ENCODE measurements at regions not wholly inside any gene's neighbourhood (a gene's known extent, or its start where the extent isn't known, plus 50 kb on each side); places are given as distances from the start of the nearest gene placed in this dataset.

DNA sequence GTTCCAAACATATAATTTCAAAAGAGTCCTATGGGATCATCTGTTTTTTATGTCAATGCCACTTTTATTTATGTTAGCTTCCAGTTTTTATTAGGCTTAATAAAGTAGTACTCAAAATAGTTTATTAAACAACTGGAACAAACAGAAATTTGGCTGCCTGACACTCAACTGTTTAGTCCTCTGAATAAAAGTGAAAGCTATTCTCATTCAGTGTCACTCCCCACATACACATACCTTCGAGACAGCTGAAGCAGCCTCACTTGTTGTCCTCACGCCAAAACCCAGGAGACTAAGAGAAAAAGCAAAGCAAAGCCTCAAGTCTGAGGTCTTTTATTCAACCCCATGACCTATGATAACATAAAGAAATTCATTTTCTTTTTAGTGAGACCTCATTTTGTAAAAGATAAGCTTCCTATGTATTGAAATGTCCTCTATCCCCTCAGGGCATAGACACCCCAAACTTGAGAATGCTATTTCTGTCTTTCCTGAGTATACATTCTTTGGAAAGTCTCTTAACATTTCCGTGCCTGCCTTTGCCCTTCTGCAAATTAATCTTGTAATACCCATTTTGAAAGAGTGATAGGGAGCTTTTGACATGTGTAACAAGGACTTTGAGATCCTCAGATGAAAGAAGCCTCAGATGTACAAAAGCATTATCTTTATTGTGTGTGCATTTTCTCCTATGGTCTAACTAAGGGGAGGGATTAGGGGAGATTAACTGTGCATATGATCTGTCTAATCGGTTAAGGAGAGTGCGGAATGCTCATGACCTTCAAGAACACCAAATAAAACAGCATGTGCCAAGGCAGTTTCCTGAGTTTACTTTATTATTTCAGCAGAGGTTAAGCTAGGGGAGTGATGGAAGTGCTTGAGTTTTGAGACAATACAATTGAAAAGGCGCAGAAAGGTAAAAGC is 1523.7 kb upstream of the PIK3C3 start:
- DNase-seq (ENCODE audit: low read depth): no peak

DNA sequence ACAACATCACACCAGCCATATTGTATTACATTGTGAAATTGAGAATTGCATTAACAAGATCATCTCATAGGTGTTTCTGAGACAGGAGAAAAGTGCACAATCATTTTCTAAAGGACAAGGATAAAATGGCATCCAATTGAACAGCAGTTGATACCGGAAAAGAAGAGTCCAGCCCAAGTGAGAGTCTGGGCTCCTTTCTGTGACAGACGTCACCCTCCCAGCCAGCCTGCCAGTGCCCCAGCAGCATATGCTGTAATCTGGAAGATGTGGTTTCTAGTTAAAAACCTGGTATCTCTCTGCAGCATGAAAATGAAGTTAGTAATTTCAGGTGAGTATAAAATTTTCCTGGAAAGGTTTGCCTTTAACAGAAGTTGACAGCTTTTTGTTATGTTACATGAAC is 1531.7 kb upstream of the PIK3C3 start:
- no peak for DNase-seq (ENCODE audit: low read depth)

DNA sequence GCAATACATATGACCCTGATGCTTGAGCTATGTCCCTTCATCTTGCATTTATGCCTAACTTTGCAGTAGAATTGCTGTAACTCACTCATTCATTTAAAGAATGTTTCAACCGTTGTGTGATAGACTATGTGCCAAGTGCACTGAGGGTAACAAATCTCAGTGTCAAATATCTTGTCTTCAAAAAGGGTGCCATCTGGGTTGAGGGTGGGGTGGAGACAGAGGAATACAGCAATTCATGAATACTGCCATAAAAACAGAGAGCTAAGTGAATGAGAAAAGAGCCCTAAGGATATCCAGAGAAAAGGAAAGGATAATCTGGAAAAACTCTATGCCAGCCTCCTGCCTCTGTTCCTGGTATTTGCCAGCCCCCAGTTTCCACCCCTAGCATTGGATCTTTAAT is 1534.4 kb upstream of the PIK3C3 start:
- no peak for DNase-seq (ENCODE audit: low read depth)

DNA sequence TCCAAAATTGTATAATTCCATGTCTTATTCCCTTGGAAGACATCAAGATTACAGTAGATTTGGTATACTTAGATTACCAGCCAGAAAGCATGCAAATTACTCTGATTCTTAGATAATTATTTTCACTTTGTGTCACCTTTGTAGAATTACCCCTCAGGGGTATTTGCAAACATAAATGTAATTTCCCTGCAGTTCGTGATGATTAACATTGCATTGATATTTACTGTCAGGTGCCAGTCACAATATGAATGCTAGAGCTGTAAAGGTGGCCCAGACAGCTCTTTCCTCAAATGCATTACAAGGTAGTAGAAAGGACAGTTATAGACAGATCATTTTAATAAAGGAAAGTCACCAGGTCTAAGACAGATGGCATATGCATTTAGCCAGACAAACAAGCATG is 1537.5 kb upstream of the PIK3C3 start:
- DNase-seq (ENCODE audit: low read depth): no peak

DNA sequence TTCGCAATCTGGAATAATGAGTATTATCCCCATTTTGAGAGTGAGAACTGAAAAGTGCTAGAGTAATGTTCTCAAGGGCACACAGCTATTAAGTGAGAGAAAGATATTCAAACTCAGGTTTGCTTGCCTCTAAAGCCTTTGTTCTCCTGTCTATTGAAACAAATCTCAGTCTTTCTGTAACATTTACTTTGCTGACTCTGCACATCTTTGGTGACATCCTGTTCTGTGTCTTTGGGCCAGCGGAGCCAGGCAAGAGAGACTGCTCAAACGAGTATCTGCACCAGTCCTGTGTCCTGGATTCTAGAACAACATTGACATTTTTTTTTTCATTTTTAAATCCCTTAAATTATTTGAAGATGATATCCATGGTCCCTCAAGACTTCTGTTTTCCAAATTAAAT is 1539.2 kb upstream of the PIK3C3 start:
- no peak for DNase-seq (ENCODE audit: low read depth)

DNA sequence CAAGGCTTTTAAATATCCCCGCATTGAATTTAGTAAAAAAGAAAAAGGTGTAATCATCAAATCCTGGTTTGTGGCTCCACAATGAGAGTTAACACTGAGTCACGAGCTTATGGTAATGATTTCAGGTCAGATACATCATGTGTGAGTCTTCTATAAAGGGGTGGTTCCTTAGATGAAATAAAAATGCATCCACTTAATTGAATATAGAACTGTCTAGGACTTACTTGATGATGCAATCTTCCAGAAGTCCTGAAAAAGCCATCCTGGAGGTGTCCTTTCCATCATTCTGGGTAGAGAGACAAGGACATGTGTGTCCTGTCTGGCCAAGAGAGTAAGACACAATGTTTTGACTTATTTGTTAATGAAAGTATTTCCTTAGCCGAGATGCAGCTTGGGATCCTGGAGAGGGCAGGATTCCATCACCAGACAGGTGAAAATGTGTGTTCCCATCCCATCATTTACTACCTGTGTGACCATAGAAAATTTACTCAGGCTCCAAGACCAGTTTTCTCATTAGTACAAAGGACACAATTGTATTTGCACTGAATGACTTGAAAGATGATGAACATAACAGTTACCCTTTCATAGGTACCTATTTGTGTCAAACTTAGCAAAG is 1539.8 kb upstream of the PIK3C3 start:
- no peak for DNase-seq (ENCODE audit: low read depth)

DNA sequence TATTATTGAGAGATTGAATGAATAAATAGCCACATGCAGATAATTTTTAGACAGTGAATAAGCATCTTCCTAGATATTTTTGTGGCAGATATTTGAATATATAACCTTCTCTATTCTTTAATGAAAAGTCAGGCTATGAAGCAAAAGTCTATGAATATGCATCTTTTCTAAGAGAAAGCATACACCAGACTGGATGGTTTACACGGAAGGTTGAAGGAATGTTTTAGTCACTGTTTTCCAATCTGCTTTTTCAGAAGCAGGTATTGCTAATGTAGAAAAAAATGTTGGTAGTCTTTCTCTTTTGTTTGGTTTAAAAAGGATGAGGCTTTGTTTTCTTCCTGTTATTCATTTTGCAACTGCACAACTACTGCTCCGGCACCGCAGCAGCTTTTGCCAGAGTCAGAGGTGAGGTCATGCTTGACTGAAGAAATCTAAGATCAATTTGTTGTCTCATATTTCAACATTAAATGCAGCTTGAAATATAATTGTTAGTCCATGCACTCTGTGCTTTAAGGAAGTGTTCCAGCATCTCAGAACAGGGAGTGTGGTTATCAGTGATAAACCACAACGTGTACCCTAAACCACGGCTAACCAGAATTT is 1540.8 kb upstream of the PIK3C3 start:
- no peak for DNase-seq (ENCODE audit: low read depth)

DNA sequence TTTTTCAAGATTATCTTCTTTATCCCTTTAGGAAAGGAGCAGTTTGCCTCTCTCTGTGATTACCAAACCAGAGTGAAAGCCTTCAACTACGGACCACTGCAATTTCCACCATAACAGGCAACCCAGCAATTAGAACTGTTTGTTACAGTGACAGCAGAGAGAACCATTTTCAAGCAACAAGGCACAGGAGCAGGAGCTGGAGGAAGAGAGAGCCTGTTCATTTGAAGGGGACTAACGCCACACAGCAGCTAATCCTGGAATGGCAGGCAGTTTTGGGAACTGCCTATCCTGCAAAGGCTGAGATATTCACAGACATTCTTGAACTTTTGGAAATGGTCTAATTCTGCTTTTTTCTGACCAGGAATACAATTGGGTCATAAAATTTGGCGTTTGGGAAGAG is 1541.9 kb upstream of the PIK3C3 start:
- DNase-seq (ENCODE audit: low read depth): no peak

DNA sequence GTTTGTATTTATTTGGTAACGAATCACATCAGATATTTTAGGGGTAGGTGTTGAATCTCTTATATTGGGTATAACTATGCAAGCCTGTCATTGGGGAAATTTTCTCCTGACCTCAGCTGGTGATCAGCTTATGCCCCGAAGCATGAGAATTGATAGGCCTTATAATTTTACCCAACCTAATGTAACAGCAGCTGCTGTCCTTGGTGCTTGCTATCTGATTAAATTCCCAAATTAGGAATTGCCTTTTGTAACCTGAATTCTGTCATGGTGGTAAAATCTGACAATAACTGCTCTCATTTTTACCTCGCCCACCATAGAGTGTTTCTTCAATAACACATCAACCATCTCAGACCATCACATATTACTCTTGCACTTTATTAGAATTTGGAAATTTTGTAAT is 1542.6 kb upstream of the PIK3C3 start:
- no peak for DNase-seq (ENCODE audit: low read depth)

DNA sequence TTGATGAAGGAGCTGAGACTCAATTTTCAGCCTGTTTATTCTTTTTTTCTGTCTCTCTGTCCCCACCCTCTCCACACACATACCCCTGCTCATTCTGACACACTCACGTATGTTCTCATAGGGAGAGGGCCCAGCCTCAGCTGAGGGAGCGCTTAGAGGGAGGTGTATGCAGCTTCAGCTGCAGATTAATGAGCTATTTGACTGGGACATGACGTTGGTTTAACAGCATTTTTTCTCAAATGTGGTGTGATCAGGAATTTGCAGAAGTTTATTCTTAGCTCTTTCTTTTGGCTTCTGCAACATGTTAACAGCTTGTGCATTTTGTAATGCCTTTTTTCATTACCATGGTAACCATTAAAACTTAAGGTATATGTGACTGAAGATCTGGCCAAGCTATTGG is 1547.1 kb upstream of the PIK3C3 start:
- DNase-seq (ENCODE audit: low read depth): no peak

DNA sequence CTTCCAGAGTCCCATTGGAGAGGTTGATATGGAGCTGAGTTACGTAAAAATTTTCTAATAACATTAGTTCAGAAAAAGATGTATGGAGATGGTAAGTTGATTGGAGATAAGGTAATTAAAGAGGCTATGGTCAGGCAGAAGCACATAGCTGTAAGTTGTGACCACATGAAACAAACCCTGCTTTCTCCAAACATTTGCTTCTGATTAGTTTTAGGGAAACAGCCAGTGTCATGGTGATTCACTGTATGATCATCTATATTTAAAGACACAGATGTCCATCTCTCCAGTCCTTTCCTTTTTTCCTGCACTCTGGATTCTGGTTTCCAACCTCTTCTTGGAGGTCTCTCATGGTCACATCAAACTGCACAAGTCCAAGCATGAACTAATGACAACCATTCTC is 1550.8 kb upstream of the PIK3C3 start:
- DNase-seq (ENCODE audit: low read depth): no peak

DNA sequence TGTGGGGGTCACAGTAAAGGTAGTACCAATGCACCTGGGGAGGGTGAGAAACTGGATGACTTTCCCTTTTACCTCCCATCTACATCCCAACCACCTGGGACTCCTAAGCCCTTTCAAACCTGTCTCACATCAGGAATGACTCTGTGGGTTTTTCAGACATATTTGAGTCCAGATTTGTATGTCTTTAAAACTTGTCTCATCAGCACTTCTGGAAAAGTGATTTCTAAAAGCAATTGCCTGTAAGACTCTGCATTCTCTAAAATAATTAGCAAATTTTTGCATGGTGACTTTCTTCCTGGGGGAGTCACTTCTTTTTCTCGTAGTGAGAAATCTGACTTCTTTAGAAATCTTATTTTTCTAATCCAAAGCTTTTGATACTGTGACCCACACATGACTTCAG is 1553.0 kb upstream of the PIK3C3 start:
- no peak for DNase-seq (ENCODE audit: low read depth)

DNA sequence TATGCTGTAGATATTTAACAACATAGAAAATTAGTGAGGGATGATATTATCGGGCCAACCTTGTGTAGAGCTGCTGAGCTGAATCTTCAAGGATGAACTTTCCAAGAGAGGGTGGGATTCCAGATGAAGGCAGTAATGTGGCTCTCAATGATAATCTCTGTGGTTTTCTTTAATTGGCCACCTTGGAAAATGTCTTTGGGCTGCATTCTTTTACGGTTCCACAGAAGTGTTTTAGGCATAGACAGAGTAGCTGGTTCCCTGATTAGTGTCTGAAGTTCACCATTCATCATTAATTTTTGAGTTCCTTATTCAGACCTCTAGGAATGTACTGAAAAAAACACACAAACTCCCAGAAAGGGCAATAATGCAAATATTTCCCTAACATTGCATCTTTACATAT is 1566.9 kb upstream of the PIK3C3 start:
- no peak for DNase-seq (ENCODE audit: low read depth)

DNA sequence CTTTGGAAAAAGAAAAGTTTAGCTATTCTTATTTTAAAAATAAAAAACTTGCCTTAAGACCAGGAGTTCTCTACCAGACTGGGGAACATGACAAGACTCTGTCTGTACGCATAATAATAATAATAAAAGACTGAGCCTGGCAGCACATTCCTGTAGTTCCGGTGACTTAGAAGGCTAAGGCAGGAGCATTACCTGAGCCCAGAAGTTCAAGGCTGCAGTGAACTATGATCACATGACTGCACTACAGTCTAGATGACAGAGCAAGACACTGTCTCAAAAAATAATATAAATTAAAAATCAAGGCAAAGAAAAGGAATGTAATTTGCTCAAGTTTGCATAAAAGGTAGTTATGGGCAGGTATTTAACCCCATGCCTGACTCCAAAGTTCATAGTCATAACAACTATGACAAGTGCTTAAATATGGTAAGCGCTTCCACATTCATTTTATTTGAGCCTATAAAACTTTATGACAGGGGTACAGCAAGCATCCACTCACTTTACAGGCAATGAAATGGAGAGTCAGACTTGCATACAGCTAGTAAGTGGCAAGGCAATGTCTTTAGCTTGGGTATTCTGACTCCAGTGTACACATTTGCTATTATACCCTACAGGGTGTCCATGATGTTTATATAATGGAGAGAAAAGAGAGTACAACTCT is 1567.8 kb upstream of the PIK3C3 start:
- DNase-seq (ENCODE audit: low read depth): no peak

DNA sequence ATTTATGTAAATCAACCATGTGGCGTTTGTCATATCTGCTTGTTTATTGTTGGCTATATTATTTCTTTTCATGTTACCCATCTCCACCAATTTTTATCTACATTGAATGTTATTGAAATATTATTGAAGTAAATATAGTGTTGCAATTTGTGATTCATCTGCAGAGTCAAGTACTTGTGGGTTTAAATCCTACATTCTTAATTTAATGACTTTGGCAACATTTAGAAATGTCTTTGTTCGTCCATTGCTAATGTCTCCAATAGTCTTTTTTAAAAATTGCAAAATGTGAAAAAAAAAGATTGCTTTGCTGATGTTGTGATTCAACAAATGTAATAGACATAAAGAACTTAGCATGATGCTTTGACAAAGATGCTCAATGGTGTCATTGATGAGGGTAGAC is 1572.8 kb upstream of the PIK3C3 start:
- no peak for DNase-seq (ENCODE audit: low read depth)

DNA sequence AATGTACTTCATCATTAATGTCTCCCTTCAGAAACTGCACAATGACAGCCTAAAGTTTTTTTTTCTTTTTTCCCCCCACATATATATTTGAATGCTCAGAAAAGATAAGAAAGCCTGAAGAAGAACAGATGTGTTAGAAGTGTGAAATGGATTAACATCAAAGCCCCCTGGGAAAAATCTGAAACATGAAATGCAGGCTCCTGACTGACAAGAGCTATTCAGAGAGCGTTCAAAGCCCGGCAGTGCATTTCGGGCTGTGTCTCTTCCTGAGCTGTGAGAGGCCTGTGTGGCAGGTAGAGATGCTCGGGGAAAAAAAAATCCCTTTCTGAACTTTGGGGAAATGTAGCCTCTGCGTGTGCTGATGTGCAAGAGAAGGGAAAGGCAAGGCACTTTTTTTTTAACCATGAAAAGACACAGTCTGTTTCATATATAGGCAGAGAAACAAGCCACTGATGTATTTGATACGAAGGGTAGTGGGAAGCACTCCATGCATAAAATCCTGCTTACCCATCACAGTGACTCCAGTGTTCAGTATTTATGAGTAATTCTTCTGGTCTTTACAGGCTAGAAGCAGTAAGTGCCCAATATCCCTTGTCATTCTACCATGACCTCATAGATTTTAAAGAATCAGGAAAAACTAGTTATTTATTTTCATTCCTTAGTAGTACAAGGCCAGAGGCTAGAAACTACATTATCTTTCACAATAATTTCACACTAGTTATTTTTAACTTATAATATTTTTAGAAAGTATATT is 1574.2 kb upstream of the PIK3C3 start:
- DNase-seq (ENCODE audit: low read depth): no peak

DNA sequence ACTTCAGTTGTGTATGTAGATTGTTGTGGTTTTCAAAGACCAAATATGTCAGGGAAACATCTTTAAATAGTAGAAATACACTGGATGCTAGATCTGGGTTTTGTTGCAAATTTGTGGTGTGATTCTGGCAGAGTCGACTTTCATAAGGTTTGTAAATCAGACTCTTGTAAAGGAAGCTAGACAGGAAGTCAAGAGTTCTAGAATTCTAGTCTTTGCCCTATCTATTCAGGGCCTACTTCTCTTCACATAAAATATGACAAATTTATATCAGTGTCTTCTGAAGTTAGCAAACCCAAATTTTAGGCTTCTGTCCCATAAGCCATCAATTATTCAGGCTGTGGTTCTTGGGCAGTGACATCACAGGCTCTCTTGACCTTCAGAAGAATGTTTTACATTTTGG is 1579.2 kb upstream of the PIK3C3 start:
- DNase-seq (ENCODE audit: low read depth): no peak

DNA sequence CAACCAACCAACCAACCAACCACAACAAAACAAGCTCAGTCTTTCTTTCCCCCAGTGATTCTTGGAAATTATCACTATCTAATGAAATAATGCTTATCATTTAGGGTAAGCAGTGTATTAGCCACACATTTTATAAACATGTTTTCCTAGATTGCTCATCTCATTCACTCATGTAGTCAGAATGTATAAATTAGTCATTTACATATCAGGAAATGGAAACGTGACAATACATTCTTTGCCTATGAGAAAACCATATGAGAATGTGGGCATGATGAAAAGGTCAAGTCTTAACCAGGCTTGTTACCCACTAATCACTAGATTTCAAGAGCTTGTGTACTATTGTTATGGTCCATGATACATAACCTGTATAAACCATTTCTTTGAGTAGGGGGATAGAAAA is 1583.4 kb upstream of the PIK3C3 start:
- no peak for DNase-seq (ENCODE audit: low read depth)

DNA sequence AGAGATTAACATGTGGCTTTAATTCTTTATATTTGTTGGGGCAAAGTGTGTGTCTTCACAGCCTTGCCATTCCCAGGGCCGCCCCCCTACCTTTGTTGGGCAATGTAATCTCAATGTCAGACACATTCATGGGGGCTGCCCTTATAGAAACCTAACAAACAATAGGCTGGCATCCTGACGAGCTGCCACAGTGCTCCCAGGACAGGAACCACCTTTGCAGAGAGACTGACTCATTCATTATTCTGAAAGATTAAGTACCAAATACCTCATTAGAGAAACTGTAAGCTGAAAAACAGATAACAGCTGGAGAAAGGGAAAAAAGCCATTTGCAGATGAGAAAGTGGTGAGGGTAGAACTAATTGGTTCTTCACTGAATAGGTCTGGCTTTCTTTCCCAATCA is 1587.5 kb upstream of the PIK3C3 start:
- no peak for DNase-seq (ENCODE audit: low read depth)

DNA sequence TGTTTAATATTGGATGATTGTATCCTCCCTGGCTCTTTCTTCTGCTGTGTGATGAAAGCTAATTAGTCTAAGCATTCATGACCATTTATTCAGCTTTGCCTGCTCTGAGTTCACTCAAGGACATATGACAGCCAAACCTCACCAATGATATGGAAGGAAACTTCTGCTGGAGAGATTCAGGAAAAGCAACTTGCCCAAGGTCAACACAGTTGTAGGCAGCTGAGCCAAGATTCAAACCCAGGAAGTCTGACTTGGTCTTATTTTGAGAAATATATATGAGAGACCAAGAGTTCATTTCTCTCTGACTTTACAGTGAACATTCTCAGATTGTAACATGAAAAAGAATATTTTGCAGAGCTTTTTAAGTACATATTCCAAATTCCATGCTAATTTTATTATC is 1588.5 kb upstream of the PIK3C3 start:
- no peak for DNase-seq (ENCODE audit: low read depth)

DNA sequence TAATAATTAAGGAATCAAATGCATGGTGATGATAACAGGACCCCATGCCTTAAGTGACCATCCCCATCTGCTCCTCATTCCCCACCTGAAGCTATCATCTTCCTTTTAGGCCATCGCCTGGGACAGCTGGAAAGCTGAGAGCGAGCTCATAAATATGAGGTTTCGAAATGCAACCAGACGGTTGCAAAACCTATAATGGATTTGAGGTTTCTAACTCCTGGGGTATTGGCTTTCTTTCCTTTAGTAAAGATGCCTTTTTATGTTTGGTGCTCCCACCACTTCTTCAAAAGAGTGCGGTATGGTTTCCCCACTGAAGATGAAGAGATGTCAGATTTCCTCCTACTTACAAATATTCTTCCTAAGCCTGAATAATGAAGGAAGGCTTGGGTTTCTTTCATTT is 1589.5 kb upstream of the PIK3C3 start:
- no peak for DNase-seq (ENCODE audit: low read depth)

DNA sequence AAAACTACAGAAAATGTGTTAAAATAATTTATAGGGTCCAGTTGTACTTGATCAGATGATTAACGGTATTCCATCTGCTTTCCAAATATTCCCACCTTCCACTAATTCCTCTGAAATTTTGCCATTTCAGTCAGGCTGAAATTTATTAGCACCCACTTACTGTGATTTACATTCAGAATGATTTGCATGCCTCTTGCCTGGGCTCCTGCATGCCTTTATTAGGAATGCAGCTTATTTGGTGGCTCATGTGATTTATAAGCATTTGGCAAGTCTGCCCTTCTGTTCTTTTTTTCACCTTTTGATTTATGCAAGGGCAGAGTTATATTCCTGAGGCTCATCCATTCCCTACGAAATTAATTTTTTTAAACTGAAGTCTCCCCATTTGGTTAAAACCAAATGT is 1594.5 kb upstream of the PIK3C3 start:
- no peak for DNase-seq (ENCODE audit: low read depth)
